GM23338 (cell line): ENCODE measurements at regions not wholly inside any gene's neighbourhood (a gene's known extent, or its start where the extent isn't known, plus 50 kb on each side); places are given as distances from the start of the nearest gene placed in this dataset.

Experiments used
- EZH2 ChIP-seq: fragments of 200-600 bp; sonication (generic); IDR thresholded peaks from one replicate; pipeline ENCODE4 v1.8.0; 2017; ENCODE audit warnings: antibody characterized with exemption, mild to moderate bottlenecking, low read depth; ENCODE audit not compliant: unreplicated experiment
- EZH2phosphoT487 ChIP-seq: fragments of 200-600 bp; sonication (generic); IDR thresholded peaks from one replicate; pipeline ENCODE4 v1.8.1; 2018; ENCODE audit warnings: antibody characterized with exemption; ENCODE audit not compliant: unreplicated experiment
- POLR2AphosphoS5 ChIP-seq: IDR thresholded peaks from 2 replicates; pipeline ENCODE4 v1.6.1; 2016; ENCODE audit warnings: antibody characterized with exemption, low read depth
- TF ChIP-seq, protein P1 (sequence below): IDR thresholded peaks from one replicate; pipeline ENCODE4 v1.6.1; 2018; ENCODE audit warnings: antibody characterized with exemption; ENCODE audit not compliant: unreplicated experiment
- TF ChIP-seq, protein P2 (sequence below), 2 experiments: fragments of 200-600 bp in 1 of 2; sonication (generic) in 1 of 2; conservative IDR thresholded peaks; 2 replicates each; pipeline versions ENCODE4 v1.5.1 to v1.6.1; 2016 to 2017; ENCODE audit warnings: antibody characterized with exemption in 2 of 2, low read depth in 2 of 2, mild to moderate bottlenecking in 2 of 2, moderate library complexity in 1 of 2

DNA sequence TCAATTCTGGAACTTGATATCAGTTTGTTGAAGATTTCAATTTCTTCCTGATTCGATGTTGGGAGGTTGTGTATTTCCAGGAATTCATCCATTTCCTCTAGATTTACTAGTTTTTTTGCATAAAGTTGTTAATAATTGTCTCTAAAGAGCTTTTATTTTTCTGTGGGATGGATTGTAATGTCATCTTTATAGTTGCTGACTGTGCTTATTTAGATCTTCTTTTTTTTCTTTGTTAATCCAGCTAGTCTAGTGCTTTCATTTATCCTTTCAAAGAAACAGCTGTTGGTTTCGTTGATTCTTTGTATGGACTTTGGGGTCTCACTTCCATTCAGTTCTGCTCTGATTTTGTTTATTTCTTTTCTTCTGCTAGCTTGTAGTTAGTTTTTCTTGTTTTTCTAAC, 302.0 kb upstream of the DMAC1 start:
- TF ChIP-seq EZH2phosphoT487 = no peak
- no peak for TF ChIP-seq POLR2AphosphoS5
- TF ChIP-seq, protein P1, sequence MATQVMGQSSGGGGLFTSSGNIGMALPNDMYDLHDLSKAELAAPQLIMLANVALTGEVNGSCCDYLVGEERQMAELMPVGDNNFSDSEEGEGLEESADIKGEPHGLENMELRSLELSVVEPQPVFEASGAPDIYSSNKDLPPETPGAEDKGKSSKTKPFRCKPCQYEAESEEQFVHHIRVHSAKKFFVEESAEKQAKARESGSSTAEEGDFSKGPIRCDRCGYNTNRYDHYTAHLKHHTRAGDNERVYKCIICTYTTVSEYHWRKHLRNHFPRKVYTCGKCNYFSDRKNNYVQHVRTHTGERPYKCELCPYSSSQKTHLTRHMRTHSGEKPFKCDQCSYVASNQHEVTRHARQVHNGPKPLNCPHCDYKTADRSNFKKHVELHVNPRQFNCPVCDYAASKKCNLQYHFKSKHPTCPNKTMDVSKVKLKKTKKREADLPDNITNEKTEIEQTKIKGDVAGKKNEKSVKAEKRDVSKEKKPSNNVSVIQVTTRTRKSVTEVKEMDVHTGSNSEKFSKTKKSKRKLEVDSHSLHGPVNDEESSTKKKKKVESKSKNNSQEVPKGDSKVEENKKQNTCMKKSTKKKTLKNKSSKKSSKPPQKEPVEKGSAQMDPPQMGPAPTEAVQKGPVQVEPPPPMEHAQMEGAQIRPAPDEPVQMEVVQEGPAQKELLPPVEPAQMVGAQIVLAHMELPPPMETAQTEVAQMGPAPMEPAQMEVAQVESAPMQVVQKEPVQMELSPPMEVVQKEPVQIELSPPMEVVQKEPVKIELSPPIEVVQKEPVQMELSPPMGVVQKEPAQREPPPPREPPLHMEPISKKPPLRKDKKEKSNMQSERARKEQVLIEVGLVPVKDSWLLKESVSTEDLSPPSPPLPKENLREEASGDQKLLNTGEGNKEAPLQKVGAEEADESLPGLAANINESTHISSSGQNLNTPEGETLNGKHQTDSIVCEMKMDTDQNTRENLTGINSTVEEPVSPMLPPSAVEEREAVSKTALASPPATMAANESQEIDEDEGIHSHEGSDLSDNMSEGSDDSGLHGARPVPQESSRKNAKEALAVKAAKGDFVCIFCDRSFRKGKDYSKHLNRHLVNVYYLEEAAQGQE = no peak
- TF ChIP-seq, protein P2, sequence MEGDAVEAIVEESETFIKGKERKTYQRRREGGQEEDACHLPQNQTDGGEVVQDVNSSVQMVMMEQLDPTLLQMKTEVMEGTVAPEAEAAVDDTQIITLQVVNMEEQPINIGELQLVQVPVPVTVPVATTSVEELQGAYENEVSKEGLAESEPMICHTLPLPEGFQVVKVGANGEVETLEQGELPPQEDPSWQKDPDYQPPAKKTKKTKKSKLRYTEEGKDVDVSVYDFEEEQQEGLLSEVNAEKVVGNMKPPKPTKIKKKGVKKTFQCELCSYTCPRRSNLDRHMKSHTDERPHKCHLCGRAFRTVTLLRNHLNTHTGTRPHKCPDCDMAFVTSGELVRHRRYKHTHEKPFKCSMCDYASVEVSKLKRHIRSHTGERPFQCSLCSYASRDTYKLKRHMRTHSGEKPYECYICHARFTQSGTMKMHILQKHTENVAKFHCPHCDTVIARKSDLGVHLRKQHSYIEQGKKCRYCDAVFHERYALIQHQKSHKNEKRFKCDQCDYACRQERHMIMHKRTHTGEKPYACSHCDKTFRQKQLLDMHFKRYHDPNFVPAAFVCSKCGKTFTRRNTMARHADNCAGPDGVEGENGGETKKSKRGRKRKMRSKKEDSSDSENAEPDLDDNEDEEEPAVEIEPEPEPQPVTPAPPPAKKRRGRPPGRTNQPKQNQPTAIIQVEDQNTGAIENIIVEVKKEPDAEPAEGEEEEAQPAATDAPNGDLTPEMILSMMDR (conservative IDR thresholded peaks at IDR 0.05; ENCODE audit: low read depth in 2 of 2) = no peak
- no peak for TF ChIP-seq EZH2
